GM23248 (cell line): ENCODE measurements at regions not wholly inside any gene's neighbourhood (a gene's known extent, or its start where the extent isn't known, plus 50 kb on each side); places are given as distances from the start of the nearest gene placed in this dataset.

Experiments
- DNase-seq: peaks from one replicate; pipeline ENCODE4 v3.0.0-alpha.2; 2015
- H2AFZ ChIP-seq: fragments of 200-600 bp; sonication (generic); 2 replicates; pipeline ENCODE4 v1.6.1; 2016; ENCODE audit warnings: antibody characterized with exemption
- H3F3A ChIP-seq: fragments of 200-600 bp; sonication (generic); 2 replicates; pipeline ENCODE4 v1.6.1; 2016; ENCODE audit warnings: mild to moderate bottlenecking, antibody characterized with exemption, mixed run types; ENCODE audit not compliant: insufficient read depth
- H3K27ac ChIP-seq: fragments of 200-600 bp; sonication (generic); 2 replicates; pipeline ENCODE4 v1.5.1; 2016; ENCODE audit warnings: mild to moderate bottlenecking
- H3K27me3 ChIP-seq: fragments of 200-600 bp; sonication (generic); replicated peaks from 2 replicates; pipeline ENCODE4 v1.6.1; 2016; ENCODE audit warnings: mild to moderate bottlenecking; ENCODE audit not compliant: insufficient read depth
- H3K36me3 ChIP-seq: fragments of 200-600 bp; sonication (generic); 2 replicates; pipeline ENCODE4 v1.6.1; 2016; ENCODE audit warnings: low read depth, mild to moderate bottlenecking
- H3K4me1 ChIP-seq: fragments of 200-600 bp; sonication (generic); 2 replicates; pipeline ENCODE4 v1.6.1; 2016; ENCODE audit warnings: mild to moderate bottlenecking; ENCODE audit not compliant: insufficient read depth
- H3K4me2 ChIP-seq: fragments of 200-600 bp; sonication (generic); one replicate; pipeline ENCODE4 v1.6.1; 2016; ENCODE audit warnings: mild to moderate bottlenecking; ENCODE audit not compliant: unreplicated experiment
- H3K4me3 ChIP-seq: fragments of 200-600 bp; sonication (generic); 2 replicates; pipeline ENCODE4 v1.5.1; 2016; ENCODE audit warnings: mild to moderate bottlenecking
- H3K79me2 ChIP-seq: fragments of 200-600 bp; sonication (generic); 2 replicates; pipeline ENCODE4 v1.6.1; 2016; ENCODE audit warnings: mild to moderate bottlenecking; ENCODE audit not compliant: insufficient read depth
- H3K9ac ChIP-seq: fragments of 200-600 bp; sonication (generic); 2 replicates; pipeline ENCODE4 v1.6.1; 2016; ENCODE audit warnings: mild to moderate bottlenecking
- H3K9me2 ChIP-seq: fragments of 200-600 bp; sonication (generic); 2 replicates; pipeline ENCODE4 v1.6.1; 2016; ENCODE audit warnings: mixed run types, mild to moderate bottlenecking, moderate library complexity; ENCODE audit not compliant: insufficient read depth
- H3K9me3 ChIP-seq: fragments of 200-600 bp; sonication (generic); one replicate; pipeline ENCODE4 v1.6.1; 2017; ENCODE audit warnings: low read depth
- H4K20me1 ChIP-seq: fragments of 200-600 bp; sonication (generic); 2 replicates; pipeline ENCODE4 v1.6.0; 2016; ENCODE audit not compliant: insufficient read depth
- EZH2 ChIP-seq: fragments of 200-600 bp; sonication (generic); IDR thresholded peaks from 2 replicates; pipeline ENCODE4 v1.6.1; 2018; ENCODE audit warnings: antibody characterized with exemption, mild to moderate bottlenecking; ENCODE audit not compliant: insufficient read depth, poor library complexity, severe bottlenecking
- EZH2phosphoT487 ChIP-seq: fragments of 200-600 bp; sonication (generic); IDR thresholded peaks from 2 replicates; pipeline ENCODE4 v1.6.1; 2018; ENCODE audit warnings: antibody characterized with exemption, moderate library complexity, mild to moderate bottlenecking, low read depth; ENCODE audit not compliant: insufficient read depth
- WGBS, 2 experiments: methylation state at CpG; one replicate each; pipeline ENCODE4 v1.1.6; 2015 to 2017; ENCODE audit warnings: low lambda C conversion rate in 2 of 2, low coverage in 1 of 2; ENCODE audit errors: missing lambda C conversion rate in 2 of 2; 5-methylcytosine and 5-hydroxymethylcytosine counted together
- in situ Hi-C: fragments of 300-500 bp; cut with MboI; formaldehyde crosslinking; loops from 2 replicates; pipeline ENCODE4 v1.15.0; 2020

DNA sequence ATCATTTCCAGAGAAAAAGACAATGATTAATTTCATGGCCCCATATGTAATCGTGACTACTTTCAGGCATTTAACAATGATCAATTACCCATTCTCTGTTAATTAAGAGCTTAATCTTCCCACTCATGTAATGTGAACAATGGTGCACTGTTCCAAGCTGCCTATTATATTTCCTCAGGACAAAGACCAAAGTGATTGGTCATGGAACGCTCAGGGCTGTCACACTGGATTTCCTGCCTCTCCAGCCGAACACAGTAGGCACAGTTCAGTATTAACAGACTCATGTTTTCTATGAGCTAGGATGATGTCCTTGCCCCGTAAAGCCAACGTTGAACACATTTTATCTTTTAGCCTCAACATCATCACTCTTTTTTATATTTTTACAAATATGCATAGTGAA, 142.7 kb upstream of the FZD8 start:
- 64 to 75% methylated on average over 5 of the region's 5 CpGs for WGBS, 2 experiments
- TF ChIP-seq EZH2 (no peak), EZH2phosphoT487 (no peak)
- Histone ChIP-seq H4K20me1 (no peaks in the 10 kb centered on the region), H3K9me3 (no peaks in the 10 kb centered on the region), H3K4me1 (peaks cover 20% of the 10 kb centered on the region), H3K79me2 (no peaks in the 10 kb centered on the region), H3K4me3 (no peak overlapping the region), H2AFZ (no peak overlapping the region), H3F3A (peaks cover 30% of the 10 kb centered on the region), H3K27ac (no peak overlapping the region), H3K27me3 (no peaks in the 10 kb centered on the region), H3K36me3 (no peaks in the 10 kb centered on the region), H3K9me2 (no peaks in the 10 kb centered on the region), H3K4me2 (no peak overlapping the region), H3K9ac (no peak overlapping the region)
- in situ Hi-C loops = no loop called here
- no peak for DNase-seq

DNA sequence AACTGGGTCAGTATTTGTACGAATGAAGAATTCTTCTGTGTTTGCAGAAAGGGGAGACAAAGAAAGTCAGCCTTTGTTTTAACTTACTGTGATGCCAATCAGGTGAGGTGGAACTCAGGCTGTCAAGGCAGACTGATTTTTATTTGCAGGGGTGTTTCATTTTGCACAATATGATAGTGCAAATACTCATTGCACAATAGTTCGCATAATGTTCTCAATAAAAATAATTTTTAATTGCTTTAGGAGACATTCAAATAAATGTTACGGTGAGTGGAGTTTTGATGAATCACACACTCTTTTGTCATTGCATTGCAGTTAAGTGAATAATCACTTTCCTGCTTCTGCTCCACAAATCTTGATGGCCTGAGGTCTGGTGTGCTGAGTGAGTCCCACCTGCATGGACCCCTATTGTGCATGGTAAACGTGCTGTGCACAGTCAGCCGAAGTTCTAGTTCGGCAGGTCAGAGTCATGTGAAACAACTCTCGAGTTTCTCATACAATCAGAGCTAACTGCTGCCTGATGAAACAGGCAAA, 141.3 kb upstream of the FZD8 start:
- Histone ChIP-seq H3F3A (peaks cover 27% of the 10 kb centered on the region), H4K20me1 (no peaks in the 10 kb centered on the region), H3K4me2 (peak overlapping the region; percentile 1), H3K9ac (no peak overlapping the region), H3K79me2 (no peaks in the 10 kb centered on the region), H3K4me1 (peaks cover 20% of the 10 kb centered on the region), H3K4me3 (no peak overlapping the region), H3K36me3 (no peaks in the 10 kb centered on the region), H2AFZ (no peak overlapping the region), H3K9me3 (no peaks in the 10 kb centered on the region), H3K27me3 (no peaks in the 10 kb centered on the region), H3K9me2 (no peaks in the 10 kb centered on the region), H3K27ac (no peak overlapping the region)
- DNase-seq = peak; percentile 65
- in situ Hi-C loops = no loop called here
- no peak for TF ChIP-seq EZH2
- TF ChIP-seq EZH2phosphoT487 = no peak
- 26 to 27% methylated on average over 7 of the region's 7 CpGs for WGBS, 2 experiments

DNA sequence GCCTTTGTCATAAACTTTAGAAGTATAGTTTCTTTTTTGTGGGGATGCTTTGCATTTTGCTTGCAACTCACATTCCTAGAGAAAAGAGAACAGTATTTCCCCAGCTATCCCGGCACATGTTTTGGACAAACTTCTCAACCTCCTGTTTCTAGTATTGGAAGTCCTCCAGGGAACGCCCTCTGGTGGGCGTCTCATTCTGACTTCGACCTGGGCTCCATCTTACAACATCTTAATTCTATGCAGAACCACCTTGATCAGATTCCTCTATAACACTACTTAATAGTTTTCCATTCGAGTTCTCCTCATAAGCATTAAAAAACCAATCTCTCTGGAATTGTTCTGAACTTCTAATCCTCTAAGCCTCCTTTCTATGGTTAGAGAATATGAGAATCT, 139.5 kb upstream of the FZD8 start:
- no peak overlapping the region for H3K27ac ChIP-seq

DNA sequence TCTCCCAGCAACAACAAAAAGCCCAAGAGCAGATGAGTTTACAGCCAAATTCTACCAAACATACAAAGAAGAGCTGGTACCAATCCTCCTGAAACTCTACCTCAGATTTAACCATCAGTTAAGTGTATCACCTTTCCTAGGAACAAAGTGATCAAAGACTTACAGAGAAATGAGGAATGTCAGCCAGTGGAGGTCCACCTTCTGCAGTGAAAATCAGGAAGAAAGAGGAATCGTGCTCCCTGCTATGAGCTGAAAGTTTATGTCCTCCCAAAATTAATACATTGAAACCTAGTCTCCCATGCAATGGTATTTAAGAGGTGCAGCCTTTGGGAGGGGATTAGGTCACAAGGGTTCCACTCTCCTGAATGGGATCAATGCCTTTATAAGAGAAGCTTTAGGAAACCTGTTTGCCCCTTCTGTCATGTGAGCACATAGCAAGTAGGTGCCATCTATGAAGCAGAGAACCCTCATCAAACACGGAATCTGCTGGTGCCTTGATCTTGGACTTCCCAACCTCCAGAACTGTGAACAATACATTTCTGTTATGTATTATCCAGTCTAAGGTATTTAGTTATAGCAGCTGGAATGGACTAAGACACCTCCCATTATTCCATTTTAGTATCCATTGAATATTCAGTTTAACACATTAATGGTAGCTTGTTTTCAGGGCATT, 139.0 kb upstream of the FZD8 start:
- 81 to 90% methylated on average over 2 of the region's 2 CpGs for WGBS, 2 experiments
- DNase-seq = no peak
- H3K9me3 ChIP-seq = no peaks in the 10 kb centered on the region
- peaks cover 20% of the 10 kb centered on the region for H3K4me1 ChIP-seq
- H2AFZ ChIP-seq = no peak overlapping the region
- no peak for TF ChIP-seq EZH2phosphoT487
- TF ChIP-seq EZH2 = no peak
- H3K4me2 ChIP-seq = no peak overlapping the region
- no peaks in the 10 kb centered on the region for H3K27me3 ChIP-seq
- no peaks in the 10 kb centered on the region for H3K79me2 ChIP-seq
- no peak overlapping the region for H3K9ac ChIP-seq
- H3F3A ChIP-seq = peaks cover 27% of the 10 kb centered on the region
- H3K4me3 ChIP-seq = no peak overlapping the region
- in situ Hi-C loops = no loop called here
- no peaks in the 10 kb centered on the region for H3K36me3 ChIP-seq
- H4K20me1 ChIP-seq = no peaks in the 10 kb centered on the region
- no peak overlapping the region for H3K27ac ChIP-seq
- H3K9me2 ChIP-seq = no peaks in the 10 kb centered on the region

More for the DNA sequence above, 139.5 kb upstream of the FZD8 start:
- Histone ChIP-seq H4K20me1 (no peaks in the 10 kb centered on the region), H3K4me1 (peaks cover 20% of the 10 kb centered on the region), H3F3A (peaks cover 27% of the 10 kb centered on the region), H3K36me3 (no peaks in the 10 kb centered on the region), H3K4me3 (no peak overlapping the region), H3K79me2 (no peaks in the 10 kb centered on the region), H3K9ac (no peak overlapping the region), H3K27me3 (no peaks in the 10 kb centered on the region), H3K4me2 (no peak overlapping the region), H3K9me3 (no peaks in the 10 kb centered on the region), H2AFZ (no peak overlapping the region), H3K9me2 (no peaks in the 10 kb centered on the region)
- DNase-seq = peak; percentile 10
- in situ Hi-C loops = no loop called here
- TF ChIP-seq EZH2phosphoT487 = no peak
- WGBS, 2 experiments = 34 to 40% methylated on average over 5 of the region's 5 CpGs
